NT2/D1 (cell line): ENCODE measurements at regions not wholly inside any gene's neighbourhood (a gene's known extent, or its start where the extent isn't known, plus 50 kb on each side); places are given as distances from the start of the nearest gene placed in this dataset.

Experiments
- DNase-seq: peaks from one replicate; pipeline ENCODE4 v3.0.0-alpha.2; 2011; ENCODE audit warnings: low read depth, low spot score
- H3K27me3 ChIP-seq: 2 replicates; pipeline ENCODE4 v1.6.0; 2011; ENCODE audit warnings: mild to moderate bottlenecking; ENCODE audit not compliant: insufficient read length, insufficient read depth
- H3K36me3 ChIP-seq: 2 replicates; pipeline ENCODE4 v1.6.1; 2011; ENCODE audit warnings: mild to moderate bottlenecking, low read length, mixed read lengths; ENCODE audit not compliant: insufficient read depth, insufficient read length
- H3K4me1 ChIP-seq: 2 replicates; pipeline ENCODE4 v1.5.1; 2011; ENCODE audit not compliant: insufficient read depth, insufficient read length
- H3K4me3 ChIP-seq: 2 replicates; pipeline ENCODE4 v1.5.1; 2011; ENCODE audit warnings: low read depth; ENCODE audit not compliant: insufficient read length
- H3K9ac ChIP-seq: 2 replicates; pipeline ENCODE4 v1.6.0; 2011; ENCODE audit warnings: low read depth; ENCODE audit not compliant: insufficient read length
- H3K9me3 ChIP-seq: 2 replicates; pipeline ENCODE4 v1.5.1; 2011; ENCODE audit warnings: mild to moderate bottlenecking, low read length; ENCODE audit not compliant: insufficient read depth
- SUZ12 ChIP-seq: IDR thresholded peaks from 2 replicates; pipeline ENCODE4 v1.6.1; 2011; ENCODE audit not compliant: insufficient read length, insufficient read depth; ENCODE audit errors: extremely low read depth
- YY1 ChIP-seq: IDR thresholded peaks from 2 replicates; pipeline ENCODE4 v1.6.1; 2011; ENCODE audit not compliant: insufficient read length, insufficient read depth
- ZNF274 ChIP-seq: IDR thresholded peaks from 2 replicates; pipeline ENCODE4 v1.6.1; 2011; ENCODE audit warnings: mild to moderate bottlenecking, low read depth, low read length

GRCh38 chr7:16170671-16171070, 250.7 kb downstream of the CRPPA start:
- Histone ChIP-seq H3K36me3 (no peaks in the 10 kb centered on the region), H3K4me1 (no peaks in the 10 kb centered on the region), H3K4me3 (no peak overlapping the region), H3K9me3 (peaks cover 16% of the 10 kb centered on the region; the same call in 1 of the 2 replicates), H3K9ac (no peak overlapping the region), H3K27me3 (no peaks in the 10 kb centered on the region)
- TF ChIP-seq YY1 (no peak), ZNF274 (no peak), SUZ12 (no peak)
- DNase-seq = no peak

GRCh38 chr7:16169537-16169936, 251.8 kb downstream of the CRPPA start:
- Histone ChIP-seq H3K9ac (no peak overlapping the region), H3K4me3 (no peak overlapping the region)

GRCh38 chr7:16167526-16167925, 253.8 kb downstream of the CRPPA start:
- DNase-seq = no peak
- Histone ChIP-seq H3K9ac (no peak overlapping the region), H3K27me3 (no peaks in the 10 kb centered on the region), H3K4me1 (no peaks in the 10 kb centered on the region), H3K4me3 (no peak overlapping the region), H3K9me3 (peaks cover 16% of the 10 kb centered on the region; the same call in 1 of the 2 replicates), H3K36me3 (no peaks in the 10 kb centered on the region)
- TF ChIP-seq SUZ12 = no peak
- TF ChIP-seq YY1 = no peak
- TF ChIP-seq ZNF274 = no peak

More at GRCh38 chr7:16169537-16169936, 251.8 kb downstream of the CRPPA start:
- no peaks in the 10 kb centered on the region for H3K27me3 ChIP-seq
- DNase-seq = no peak
- H3K4me1 ChIP-seq = no peaks in the 10 kb centered on the region
- peaks cover 16% of the 10 kb centered on the region; the same call in 1 of the 2 replicates for H3K9me3 ChIP-seq
- no peaks in the 10 kb centered on the region for H3K36me3 ChIP-seq
- TF ChIP-seq ZNF274 = no peak
- no peak for TF ChIP-seq YY1
- TF ChIP-seq SUZ12 = no peak

- H3K4me1 ChIP-seq = no peaks in the 10 kb centered on the region
- H3K27me3 ChIP-seq = no peaks in the 10 kb centered on the region
- no peak overlapping the region for H3K9ac ChIP-seq
- H3K36me3 ChIP-seq = no peaks in the 10 kb centered on the region
- no peak for DNase-seq
- H3K4me3 ChIP-seq = no peak overlapping the region
- TF ChIP-seq YY1 (no peak), ZNF274 (no peak), SUZ12 (no peak)
- H3K9me3 ChIP-seq = peaks cover 31% of the 10 kb centered on the region
Measured at GRCh38 chr7:16144361-16144760, 277.0 kb downstream of the CRPPA start.

- TF ChIP-seq YY1 (no peak), ZNF274 (no peak), SUZ12 (no peak)
- Histone ChIP-seq H3K4me3 (no peak overlapping the region), H3K9ac (no peak overlapping the region), H3K4me1 (no peaks in the 10 kb centered on the region), H3K27me3 (no peaks in the 10 kb centered on the region), H3K36me3 (no peaks in the 10 kb centered on the region), H3K9me3 (no peaks in the 10 kb centered on the region)
- DNase-seq = no peak
Measured at GRCh38 chr7:16137944-16138343, 283.4 kb downstream of the CRPPA start.

GRCh38 chr7:16136896-16137295, 284.4 kb downstream of the CRPPA start:
- Histone ChIP-seq H3K9me3 (no peaks in the 10 kb centered on the region), H3K4me3 (no peak overlapping the region), H3K36me3 (no peaks in the 10 kb centered on the region), H3K9ac (no peak overlapping the region), H3K27me3 (no peaks in the 10 kb centered on the region), H3K4me1 (no peaks in the 10 kb centered on the region)
- TF ChIP-seq SUZ12 = no peak
- TF ChIP-seq ZNF274 = no peak
- no peak for TF ChIP-seq YY1
- no peak for DNase-seq

- no peaks in the 10 kb centered on the region for H3K27me3 ChIP-seq
- no peak for DNase-seq
- no peak for TF ChIP-seq YY1
- no peak for TF ChIP-seq SUZ12
- TF ChIP-seq ZNF274 = no peak
- H3K36me3 ChIP-seq = no peaks in the 10 kb centered on the region
- no peak overlapping the region for H3K4me3 ChIP-seq
- H3K9me3 ChIP-seq = no peaks in the 10 kb centered on the region
- no peak overlapping the region for H3K9ac ChIP-seq
- no peaks in the 10 kb centered on the region for H3K4me1 ChIP-seq
Measured at GRCh38 chr7:16135658-16136057, 285.7 kb downstream of the CRPPA start.
